ENCODE measurements at regions not wholly inside any gene's neighbourhood (a gene's known extent, or its start where the extent isn't known, plus 50 kb on each side); places are given as distances from the start of the nearest gene placed in this dataset.
"Not testable (repeated sequence)": the region's sequence is repeated elsewhere in the genome, so short reads cannot be mapped to it uniquely, and the experiment has no call there.

DNA sequence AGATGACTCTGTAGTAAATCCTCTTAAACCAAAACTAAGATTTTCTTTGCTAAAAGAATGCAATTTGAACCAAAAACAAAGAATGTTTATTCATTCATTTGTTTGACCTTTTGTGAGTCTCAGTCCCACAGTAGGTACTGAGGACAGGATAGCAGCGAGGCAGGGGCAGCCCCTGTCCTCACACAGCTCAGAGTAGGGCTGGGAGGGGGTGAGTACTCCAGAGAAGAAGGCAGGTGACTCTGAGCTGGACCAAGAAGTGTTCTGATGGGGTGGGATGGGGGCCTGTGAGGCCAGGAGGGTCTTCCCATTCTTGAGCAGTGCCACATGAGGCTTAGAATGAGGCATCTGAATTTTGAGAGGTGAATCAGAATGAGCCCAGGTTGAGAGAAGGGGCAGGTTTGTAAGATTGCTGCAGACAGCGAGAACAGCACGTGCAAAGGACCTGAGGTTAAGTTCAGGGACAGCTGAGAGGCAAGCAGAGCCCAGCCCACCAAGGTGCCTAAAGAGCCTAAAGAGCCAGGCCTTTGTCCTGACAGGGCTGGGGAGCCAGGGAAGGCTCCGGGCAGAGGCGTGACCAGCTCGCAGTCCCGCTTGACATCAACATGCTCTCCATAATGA, 56.9 kb upstream of the CHST15 start:
- intact Hi-C loops (cut with DNase I), result loop anchor here in 2 of 10 donors (5.0 to 10.0 kb wide), 2 partner anchors 33 to 55 kb away; partner anchors contain the start of gene CHST15 (in 1 of the 2)
- WGBS, 4 donors, result 91 to 96% (median 92%) methylated on average over 7 of the region's 7 CpGs
- H3K27ac ChIP-seq, result peak overlapping the region in 1 of 12 donors; percentile 0

DNA sequence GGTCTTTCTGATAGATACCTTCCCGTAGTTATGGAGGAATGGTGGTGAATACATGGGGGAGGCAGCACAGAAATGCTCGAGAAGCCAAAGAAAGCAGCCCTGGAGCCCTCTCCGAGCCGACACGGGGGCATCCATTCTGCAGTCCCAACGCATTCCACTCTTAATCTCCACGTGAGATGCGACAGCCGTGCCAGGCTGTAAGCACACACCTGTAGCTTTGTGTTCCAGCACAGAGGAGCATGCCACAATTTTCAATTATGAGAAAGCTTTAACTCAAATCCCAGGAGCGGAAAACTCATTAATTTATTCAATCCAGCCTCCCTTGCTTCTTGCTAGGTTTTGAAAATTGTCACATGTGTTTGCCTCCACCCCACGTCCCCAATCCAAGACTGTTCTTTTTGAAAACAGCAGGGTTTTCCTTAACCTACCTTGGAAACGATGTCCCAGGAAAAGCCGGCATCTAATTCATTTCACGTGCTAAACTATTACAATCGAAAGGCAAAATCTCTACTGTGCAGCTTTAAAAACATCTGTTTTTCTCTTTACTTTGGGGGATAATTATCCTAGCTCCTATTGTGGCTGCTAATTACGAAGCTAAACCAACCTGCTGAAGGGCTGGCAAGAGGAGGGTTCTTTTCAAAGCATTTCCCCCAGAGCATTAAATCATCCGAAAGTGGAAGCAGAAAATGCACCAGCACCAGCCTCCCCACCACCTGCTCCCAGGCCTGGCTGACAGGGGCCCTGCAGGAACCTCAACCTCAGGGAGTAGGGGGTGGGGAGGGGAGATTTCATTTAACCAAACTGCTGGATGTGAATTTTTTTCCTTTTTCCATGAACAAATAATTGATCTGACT, 56.0 kb upstream of the CHST15 start:
- Histone ChIP-seq H3K9me3 (no peaks in the 10 kb centered on the region), H3K27me3 (no peaks in the 10 kb centered on the region), H3K36me3 (no peaks in the 10 kb centered on the region), H3K4me1 (peaks cover 0 to 62% (median 17%) of the 10 kb centered on the region in 12 donors), H3K27ac (peak overlapping the region in 2 of 12 donors; percentile 0 to 14), H3K4me3 (no peak overlapping the region)
- WGBS, 4 donors, result 43 to 46% (median 46%) methylated on average over 14 to 17 of the region's 17 CpGs
- ATAC-seq (no peak), DNase-seq (no peak)
- intact Hi-C loops (cut with DNase I), result loop anchor here in 2 of 10 donors (2.0 to 10.0 kb wide), 3 partner anchors 25 to 55 kb away; partner anchors contain the start of gene CHST15 (in 1 of the 2)
- TF ChIP-seq, protein P1, sequence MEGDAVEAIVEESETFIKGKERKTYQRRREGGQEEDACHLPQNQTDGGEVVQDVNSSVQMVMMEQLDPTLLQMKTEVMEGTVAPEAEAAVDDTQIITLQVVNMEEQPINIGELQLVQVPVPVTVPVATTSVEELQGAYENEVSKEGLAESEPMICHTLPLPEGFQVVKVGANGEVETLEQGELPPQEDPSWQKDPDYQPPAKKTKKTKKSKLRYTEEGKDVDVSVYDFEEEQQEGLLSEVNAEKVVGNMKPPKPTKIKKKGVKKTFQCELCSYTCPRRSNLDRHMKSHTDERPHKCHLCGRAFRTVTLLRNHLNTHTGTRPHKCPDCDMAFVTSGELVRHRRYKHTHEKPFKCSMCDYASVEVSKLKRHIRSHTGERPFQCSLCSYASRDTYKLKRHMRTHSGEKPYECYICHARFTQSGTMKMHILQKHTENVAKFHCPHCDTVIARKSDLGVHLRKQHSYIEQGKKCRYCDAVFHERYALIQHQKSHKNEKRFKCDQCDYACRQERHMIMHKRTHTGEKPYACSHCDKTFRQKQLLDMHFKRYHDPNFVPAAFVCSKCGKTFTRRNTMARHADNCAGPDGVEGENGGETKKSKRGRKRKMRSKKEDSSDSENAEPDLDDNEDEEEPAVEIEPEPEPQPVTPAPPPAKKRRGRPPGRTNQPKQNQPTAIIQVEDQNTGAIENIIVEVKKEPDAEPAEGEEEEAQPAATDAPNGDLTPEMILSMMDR (IDR thresholded peaks at IDR 0.05), result no peak
- no peak for TF ChIP-seq POLR2A (IDR thresholded peaks at IDR 0.05)

More for the DNA sequence above, 56.9 kb upstream of the CHST15 start:
- Histone ChIP-seq H3K4me3 (no peak overlapping the region), H3K27me3 (no peaks in the 10 kb centered on the region), H3K4me1 (peaks cover 0 to 53% (median 17%) of the 10 kb centered on the region in 12 donors), H3K9me3 (no peaks in the 10 kb centered on the region), H3K36me3 (no peaks in the 10 kb centered on the region)
- DNase-seq (no peak), ATAC-seq (no peak)
- TF ChIP-seq POLR2A (IDR thresholded peaks at IDR 0.05), result no peak
- TF ChIP-seq, protein P1 (IDR thresholded peaks at IDR 0.05), result no peak

DNA sequence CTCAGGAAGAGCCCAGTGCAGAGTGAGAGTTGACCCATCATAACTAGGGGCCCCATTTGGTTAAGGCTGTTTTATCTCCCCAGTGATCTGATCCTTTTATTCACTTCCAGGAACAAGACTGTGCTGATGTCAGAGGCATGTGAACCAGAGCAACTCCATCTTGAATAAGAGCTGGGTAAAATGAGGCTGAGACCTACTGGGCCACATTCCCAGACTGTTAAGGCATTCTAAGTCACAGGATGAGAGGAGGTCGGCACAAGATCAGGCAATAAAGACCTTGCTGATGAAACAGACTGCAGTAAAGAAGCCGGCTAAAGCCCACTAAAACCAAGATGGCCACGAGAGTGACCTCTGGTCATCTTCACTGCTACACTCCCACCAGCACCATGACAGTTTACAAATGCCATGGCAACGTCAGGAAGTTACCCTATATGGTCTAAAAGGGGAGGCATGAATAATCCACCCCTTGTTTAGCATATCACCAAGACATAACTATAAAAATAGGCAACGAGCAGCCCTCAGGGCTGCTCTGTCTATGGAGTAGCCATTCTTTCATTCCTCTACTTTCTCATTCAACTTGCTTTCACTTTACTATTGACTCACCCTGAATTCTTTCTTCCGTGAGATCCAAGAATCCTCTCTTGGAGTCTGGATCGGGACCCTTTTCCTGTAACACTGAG, 55.3 kb upstream of the CHST15 start:
- WGBS, 4 donors, result 73 to 81% (median 79%) methylated on average over 7 of the region's 7 CpGs
- H3K27ac ChIP-seq, ATAC-seq, H3K9me3 ChIP-seq, H3K36me3 ChIP-seq, DNase-seq, H3K4me3 ChIP-seq, H3K27me3 ChIP-seq: not testable (repeated sequence)
- H3K4me1 ChIP-seq, result peaks cover 0 to 68% (median 16%) of the 10 kb centered on the region in 12 donors
- intact Hi-C loops (cut with DNase I), result loop anchor here in 1 of 10 donors (2.0 kb wide), 1 partner anchor 24 kb away; no protein-coding TSS in a partner anchor

DNA sequence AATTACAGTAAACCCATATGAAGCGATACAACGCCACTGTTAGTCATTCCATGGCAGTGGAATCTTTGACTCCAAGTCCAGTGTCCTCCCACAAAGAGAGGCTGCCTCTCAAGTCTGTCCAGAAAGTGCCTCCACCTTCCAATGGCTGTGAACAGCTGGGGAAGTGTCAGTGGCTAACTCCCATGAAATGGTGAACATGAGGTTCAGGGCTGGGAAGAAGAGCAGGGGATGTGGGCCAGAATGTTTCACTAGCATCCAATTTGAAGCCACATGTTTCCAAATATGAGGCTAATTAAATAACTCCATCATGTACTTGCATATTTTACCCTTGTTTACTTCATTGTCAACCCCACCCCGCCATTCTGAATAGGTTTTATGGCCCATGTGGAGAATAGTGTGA, 53.1 kb upstream of the CHST15 start:
- intact Hi-C loops (cut with DNase I), result no loop called here
- H3K27ac ChIP-seq, result no peak overlapping the region

More for the DNA sequence above, 53.1 kb upstream of the CHST15 start:
- H3K27me3 ChIP-seq, result no peaks in the 10 kb centered on the region
- TF ChIP-seq, protein P1 (IDR thresholded peaks at IDR 0.05), result no peak
- TF ChIP-seq POLR2A (IDR thresholded peaks at IDR 0.05), result no peak
- H3K4me1 ChIP-seq, result peaks cover 0 to 55% (median 4%) of the 10 kb centered on the region in 12 donors
- DNase-seq, result no peak
- no peak overlapping the region for H3K4me3 ChIP-seq
- H3K9me3 ChIP-seq, result no peaks in the 10 kb centered on the region
- H3K36me3 ChIP-seq, result no peaks in the 10 kb centered on the region
- ATAC-seq, result no peak
- WGBS, 4 donors, result 93 to 98% (median 94%) methylated on average over 3 of the region's 3 CpGs
